ENCODE measurements at regions not wholly inside any gene's neighbourhood (a gene's known extent, or its start where the extent isn't known, plus 50 kb on each side); places are given as distances from the start of the nearest gene placed in this dataset.

- Histone ChIP-seq H3K4me1 (peaks cover 0 to 13% (median 0%) of the 10 kb centered on the region in 12 donors), H3K27me3 (peaks cover 17 to 47% (median 29%) of the 10 kb centered on the region in 9 donors), H3K36me3 (no peaks in the 10 kb centered on the region), H3K4me3 (peak overlapping the region in 3 of 12 donors; percentile 28 to 44 (median 30)), H3K9me3 (no peaks in the 10 kb centered on the region), H3K27ac (no peak overlapping the region)
- intact Hi-C loops (cut with DNase I), result loop anchor here in 9 of 10 donors (2.0 to 10.0 kb wide), 7 partner anchors 728 to 1158 kb away; no protein-coding TSS in a partner anchor
- ATAC-seq (no peak), DNase-seq (peak in 2 of 5 donors; percentile 17 to 53)
- WGBS, 4 donors, result 27 to 74% (median 45%) methylated on average over 8 to 29 of the region's 29 CpGs
- TF ChIP-seq POLR2A (IDR thresholded peaks at IDR 0.05) (no peak), CTCF (IDR thresholded peaks at IDR 0.05) (peak in 1 of 12 donors; percentile 20)
Observed at GRCh38 chr22:48577014-48577690, 1250.5 kb downstream of the BRD1 start.

- intact Hi-C loops (cut with DNase I), result loop anchor here in 9 of 10 donors (1.0 to 10.0 kb wide), 8 partner anchors 728 to 1158 kb away; no protein-coding TSS in a partner anchor
- TF ChIP-seq CTCF (IDR thresholded peaks at IDR 0.05) (peak in 11 of 12 donors; percentile 18 to 56 (median 43)), POLR2A (IDR thresholded peaks at IDR 0.05) (no peak)
- no peak overlapping the region for H3K27ac ChIP-seq
- H3K4me1 ChIP-seq, result peaks cover 0 to 13% (median 0%) of the 10 kb centered on the region in 12 donors
- WGBS, 4 donors, result 0 to 1% (median 0%) methylated on average over 34 to 103 of the region's 103 CpGs
- peak overlapping the region in 8 of 12 donors; percentile 5 to 44 (median 29) for H3K4me3 ChIP-seq
- H3K9me3 ChIP-seq, result peaks cover 0 to 5% (median 0%) of the 10 kb centered on the region in 12 donors
- H3K27me3 ChIP-seq, result peaks cover 17 to 47% (median 29%) of the 10 kb centered on the region in 9 donors
- ATAC-seq (peak in 3 of 4 donors; percentile 38 to 63 (median 61)), DNase-seq (peak in 2 of 5 donors; percentile 12 to 54)
- no peaks in the 10 kb centered on the region for H3K36me3 ChIP-seq
Observed at GRCh38 chr22:48576333-48577013, 1251.2 kb downstream of the BRD1 start.

- Histone ChIP-seq H3K36me3 (no peaks in the 10 kb centered on the region), H3K9me3 (peaks cover 0 to 12% (median 4%) of the 10 kb centered on the region in 12 donors), H3K4me1 (peaks cover 0 to 13% (median 0%) of the 10 kb centered on the region in 12 donors), H3K4me3 (peak overlapping the region in 7 of 12 donors; percentile 8 to 44 (median 30)), H3K27ac (no peak overlapping the region), H3K27me3 (peaks cover 17 to 47% (median 29%) of the 10 kb centered on the region in 9 donors)
- peak in 2 of 5 donors; percentile 4 to 6 for DNase-seq
- no peak for ATAC-seq
- WGBS, 4 donors, result 0 to 1% (median 1%) methylated on average over 1 to 116 of the region's 120 CpGs; no CpG with 5 or more reads in 1 of the 4 donors
- intact Hi-C loops (cut with DNase I), result loop anchor here in 9 of 10 donors (1.0 to 10.0 kb wide), 8 partner anchors 729 to 1159 kb away; no protein-coding TSS in a partner anchor
- TF ChIP-seq POLR2A (IDR thresholded peaks at IDR 0.05) (no peak), CTCF (IDR thresholded peaks at IDR 0.05) (no peak)
Observed at GRCh38 chr22:48575618-48576332, 1251.9 kb downstream of the BRD1 start.

Data from heart left ventricle (tissue), 16 donors.